Stimulated activated CD4-positive, alpha-beta T cell treated with anti-CD3 and anti-CD28 coated beads, Interleukin-2, amount 100 ng/mL, for 24 hours (primary cell): ENCODE measurements at regions not wholly inside any gene's neighbourhood (a gene's known extent, or its start where the extent isn't known, plus 50 kb on each side); places are given as distances from the start of the nearest gene placed in this dataset.

Experiments
- DNase-seq, 2 donors: peaks; one replicate each; pipeline ENCODE4 v3.0.0-alpha.2; 2020

DNA sequence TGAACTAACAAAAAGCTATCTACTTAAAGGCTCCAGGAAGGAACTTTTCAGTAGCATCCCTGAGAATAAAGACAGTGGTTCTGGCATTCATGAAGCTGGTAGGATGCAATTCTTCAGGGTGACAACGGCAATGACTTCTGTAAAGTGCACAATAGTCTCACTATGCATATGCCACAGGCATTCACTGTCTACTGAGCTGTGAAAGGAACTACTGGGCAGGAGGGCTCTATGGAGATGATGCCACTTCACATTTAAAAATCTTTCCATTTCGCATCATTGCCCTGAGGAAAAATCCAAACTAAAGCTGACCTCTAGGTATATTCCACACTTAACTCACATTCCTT, 2020.6 kb upstream of the PCDH20 start:
- DNase-seq = no peak

DNA sequence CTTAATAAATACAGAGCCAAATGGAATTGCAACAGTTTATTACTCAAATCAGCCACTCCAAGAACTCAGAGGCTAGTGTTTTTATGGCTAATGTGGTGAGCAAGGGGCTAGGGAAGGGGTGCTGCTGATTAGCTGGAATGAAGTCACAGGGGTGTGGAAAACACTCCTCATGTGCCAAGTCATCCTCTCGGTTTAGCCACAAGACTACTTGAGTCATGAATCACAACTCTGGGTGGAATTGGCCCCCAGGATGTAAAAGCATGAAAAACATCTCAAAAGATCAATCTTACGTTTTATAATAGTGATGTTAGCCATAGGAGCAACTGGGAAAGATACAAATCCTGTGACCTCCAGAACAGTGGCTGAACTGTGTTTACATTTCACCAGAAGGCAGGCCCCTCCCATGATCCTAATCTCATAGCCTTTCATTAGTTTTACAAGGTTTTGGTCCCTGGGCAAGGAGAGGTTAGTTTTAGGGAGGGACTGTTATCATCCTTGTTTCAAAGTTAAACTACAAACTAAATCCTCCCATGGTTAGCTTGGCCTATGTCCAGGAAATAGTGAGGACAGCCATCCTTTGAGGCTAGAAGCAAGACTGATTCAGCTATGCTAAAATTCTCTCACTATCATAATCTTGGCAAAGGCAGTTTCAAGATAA, 2020.1 kb upstream of the PCDH20 start:
- no peak for DNase-seq

DNA sequence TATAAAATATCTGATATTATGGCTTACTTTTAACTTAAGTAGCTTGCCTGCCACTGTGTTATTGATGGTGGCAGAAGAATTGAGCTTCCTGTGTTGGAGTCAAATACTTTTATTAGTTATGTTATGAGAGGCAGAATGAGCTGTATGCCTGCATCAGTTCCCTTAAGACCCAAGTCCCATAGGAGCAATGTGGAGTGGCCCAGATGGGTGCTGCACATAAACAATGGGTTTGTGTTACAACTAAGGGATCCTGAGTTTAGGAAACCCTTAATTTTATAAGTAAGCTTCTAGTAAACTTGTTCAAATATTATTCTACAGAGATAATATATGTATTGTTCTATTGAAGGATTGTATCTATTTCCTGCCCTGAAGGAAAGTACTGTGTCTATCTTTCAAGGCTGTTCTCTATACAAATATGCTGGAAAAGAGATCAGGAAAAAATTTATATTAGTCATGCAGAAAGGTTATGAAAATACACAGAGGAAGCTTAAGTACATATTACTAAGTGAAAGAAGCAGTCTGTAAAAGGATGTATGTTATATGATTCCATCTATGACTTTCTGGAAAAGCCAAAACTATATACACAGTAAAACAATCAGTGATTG, 2018.0 kb upstream of the PCDH20 start:
- DNase-seq = no peak

DNA sequence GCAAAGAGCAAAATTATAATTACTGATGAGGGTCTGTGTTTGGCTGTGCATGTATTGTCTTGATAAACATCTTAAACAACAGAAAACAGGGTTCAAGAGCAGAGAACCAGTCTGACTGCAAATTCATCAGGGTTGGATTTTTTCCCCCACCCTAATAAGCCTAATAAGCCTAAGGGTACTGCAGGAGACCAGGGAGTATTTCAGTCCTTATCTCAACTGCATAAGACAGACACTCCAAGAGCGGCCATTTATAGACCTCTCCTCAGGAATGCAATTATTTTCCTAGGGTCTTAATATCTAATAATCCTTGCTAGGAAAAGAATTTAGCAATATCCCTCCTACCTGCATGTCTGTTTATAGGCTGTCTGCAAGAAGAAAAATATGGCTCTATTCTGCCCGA, 2011.5 kb upstream of the PCDH20 start:
- no peak for DNase-seq

DNA sequence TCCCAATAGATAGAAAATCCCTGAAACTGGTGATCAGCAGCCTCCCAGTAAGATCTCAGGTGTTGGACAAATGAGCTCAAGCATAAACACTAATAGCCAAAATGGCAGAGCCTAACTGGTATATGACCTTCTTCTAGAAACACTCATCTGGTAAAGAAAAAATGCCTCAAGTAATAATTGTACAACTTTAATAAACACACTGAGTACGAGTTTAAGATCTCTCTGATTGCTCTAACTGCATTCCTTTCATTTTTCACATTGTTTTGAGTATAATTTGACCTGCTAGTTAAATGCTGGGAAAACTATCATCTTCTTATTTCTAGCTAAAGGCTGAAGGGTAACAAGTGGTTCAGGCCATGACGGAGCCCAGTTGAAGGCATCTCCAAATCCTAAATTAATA, 2009.5 kb upstream of the PCDH20 start:
- DNase-seq = no peak

DNA sequence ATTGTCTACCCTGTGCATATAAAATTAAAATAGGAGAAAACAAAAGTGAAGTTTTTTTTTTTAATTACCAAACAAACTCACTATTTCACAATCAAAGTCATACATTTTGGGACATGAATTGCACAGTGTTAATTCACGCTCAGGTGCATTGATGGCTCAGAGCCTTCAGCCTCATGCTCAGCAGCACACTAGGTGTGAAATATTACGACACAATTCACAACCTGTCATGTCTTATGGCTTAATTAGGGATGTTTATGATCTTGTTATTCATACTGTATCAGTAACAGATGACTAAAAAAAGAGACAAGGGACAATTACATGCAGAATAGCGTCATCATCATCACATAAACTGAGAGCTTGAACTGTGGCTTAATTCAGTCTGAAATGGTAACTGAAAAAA, 2005.5 kb upstream of the PCDH20 start:
- no peak for DNase-seq

DNA sequence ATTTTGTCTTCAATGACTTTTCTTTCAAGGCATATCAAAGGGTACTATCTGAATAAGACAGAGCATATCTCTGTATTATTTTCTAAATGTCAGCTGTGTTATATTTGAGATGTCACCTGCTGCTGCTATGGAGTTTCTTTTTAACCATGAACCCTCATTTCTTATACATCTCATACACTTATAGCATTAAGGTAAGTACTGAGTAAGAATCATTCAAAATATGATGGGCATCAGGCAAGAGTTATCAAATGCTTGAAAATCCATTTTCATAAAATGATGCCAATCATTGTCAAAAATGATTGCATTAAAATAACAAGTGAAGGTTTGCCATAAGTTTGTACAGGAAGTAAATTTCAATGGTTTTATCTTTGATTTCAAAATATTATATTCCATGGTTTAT, 2005.0 kb upstream of the PCDH20 start:
- DNase-seq = no peak

DNA sequence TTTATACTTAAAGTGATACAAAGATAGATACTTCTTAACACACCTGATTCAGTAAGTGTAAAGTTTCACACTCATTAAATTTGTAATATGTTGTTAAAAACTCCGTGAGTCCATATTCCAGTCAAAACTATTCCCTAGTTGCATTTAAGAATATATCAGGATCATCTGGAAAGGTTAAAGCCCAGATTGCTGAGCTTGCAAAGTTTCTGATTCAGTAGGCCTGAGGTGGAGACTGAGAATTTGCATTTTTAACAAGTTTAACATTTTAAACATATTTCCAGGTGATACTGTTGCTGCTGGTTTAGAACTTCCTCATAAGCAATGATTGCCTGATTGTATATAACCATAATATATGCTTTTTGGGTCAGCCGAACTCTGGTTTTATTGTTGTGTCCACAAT, 1998.6 kb upstream of the PCDH20 start:
- no peak for DNase-seq

DNA sequence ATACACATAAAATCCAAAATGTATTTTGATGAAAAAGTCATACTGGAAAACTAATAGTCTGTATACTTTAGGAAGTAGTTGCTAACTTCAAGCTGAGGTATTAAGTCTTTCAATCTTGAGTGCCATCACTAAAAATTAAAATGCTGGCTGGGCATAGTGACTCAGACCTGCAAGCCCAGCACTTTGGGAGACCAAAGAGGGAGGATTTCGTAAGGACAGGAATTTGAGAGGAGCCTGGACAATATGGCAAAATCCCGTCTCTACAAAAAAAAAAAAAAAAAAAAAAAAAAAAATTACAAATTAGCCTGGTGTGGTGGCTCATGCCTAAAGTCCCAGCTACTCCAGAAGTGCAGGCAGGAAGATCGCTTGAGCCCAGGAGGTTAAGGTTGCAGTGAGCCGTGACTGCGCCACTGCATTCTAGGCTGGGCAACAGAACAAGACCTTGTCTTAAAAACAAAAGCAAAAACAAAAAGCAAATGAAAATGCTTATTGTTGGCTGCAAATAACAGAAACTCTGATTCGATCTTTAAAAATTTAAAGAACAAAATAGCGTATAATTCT, 1994.2 kb upstream of the PCDH20 start:
- DNase-seq = no peak

DNA sequence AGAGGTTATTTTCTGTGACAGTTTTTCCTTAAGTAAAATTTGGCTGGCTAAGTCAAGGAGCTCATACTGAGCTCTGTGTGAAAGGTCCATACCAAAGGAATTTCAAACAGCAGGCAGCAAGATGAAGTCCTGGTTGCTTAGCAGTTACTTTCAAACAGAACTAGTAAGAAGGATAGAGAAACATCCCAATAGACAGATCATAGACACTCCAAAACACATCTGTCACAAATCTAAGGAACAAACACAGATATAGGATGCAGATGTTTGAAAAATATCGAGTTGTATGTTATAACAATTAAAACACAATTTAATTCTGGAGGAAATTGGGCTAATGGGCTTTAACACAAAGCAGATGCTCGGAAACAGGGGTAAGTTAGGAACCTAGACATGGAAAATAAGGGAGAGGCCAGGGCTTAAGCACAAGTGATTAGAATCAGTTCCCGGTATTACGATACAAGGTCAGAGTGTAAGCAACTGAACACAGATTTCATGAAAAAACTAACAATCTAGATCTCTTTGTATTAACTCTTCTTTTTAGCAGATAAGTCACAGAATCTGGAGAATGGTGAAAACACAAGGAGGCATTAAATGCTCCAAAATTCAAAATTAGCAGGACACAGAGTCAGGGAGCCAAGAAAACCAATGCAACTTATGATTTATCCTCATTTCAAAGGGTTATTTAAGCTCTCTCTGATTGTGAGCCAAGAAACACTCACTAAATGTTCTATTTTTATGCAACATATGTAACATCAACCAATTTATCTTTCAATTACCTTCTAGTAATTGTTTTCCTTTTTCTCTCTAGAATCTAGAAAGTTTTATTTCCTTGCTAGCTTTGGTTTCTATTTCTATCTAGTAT, 1992.9 kb upstream of the PCDH20 start:
- DNase-seq = no peak

DNA sequence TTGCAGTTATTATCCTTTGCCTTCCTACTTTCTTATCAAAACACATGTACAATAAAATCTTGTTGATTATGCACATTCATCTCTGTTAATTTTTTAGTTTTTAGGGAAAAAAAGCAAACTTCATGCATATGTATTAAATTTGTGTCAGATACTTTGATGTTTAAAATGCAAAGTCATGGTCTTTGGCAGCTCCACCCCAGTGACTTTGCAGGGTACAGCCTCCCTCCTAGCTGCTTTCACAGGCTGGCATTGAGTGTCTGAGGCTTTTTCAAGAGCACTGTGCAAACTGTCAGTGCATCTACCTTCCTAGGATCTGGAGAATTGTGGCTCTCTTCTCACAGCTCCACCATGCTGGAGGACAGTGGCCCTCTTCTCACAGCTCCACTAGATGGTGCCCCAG, 1988.1 kb upstream of the PCDH20 start:
- no peak for DNase-seq

DNA sequence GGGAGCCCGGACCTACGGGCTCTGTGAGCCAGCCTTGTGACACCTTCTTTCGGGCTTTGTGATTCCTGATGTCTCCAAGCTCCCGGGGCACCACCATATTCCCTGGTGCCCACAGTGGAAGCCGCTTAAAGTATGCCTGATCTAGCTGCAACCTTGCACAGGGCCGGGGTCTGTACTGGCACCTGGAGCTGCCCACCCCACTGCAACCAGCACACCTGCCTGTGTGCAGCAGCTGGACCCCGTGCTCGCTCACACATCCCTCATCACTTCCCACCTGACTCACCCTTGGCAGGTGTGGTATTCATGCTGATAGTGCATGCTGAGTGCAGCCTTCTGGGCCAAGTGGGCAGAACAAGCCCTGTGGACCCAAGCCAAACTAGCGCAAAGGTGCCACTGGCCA, 1981.1 kb upstream of the PCDH20 start:
- DNase-seq = no peak

DNA sequence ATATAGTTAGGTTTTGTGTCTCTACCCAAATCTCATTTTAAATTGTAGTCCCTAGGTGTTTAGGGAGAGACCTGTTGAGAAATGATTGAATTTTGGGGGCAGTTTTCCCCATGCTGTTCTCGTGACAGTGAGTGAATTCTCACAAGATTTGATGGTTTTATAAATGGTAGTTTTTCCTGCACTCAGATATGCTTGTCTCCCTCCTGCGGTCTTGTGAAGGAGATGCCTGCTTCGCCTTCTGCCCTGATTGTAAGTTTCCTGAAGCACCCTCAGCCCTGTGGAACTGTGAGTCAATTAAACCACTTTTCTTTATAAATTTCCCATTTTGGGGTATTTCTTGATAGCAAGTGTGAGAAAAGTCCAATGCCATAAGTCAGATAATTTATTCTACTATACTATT, 1977.5 kb upstream of the PCDH20 start:
- no peak for DNase-seq

DNA sequence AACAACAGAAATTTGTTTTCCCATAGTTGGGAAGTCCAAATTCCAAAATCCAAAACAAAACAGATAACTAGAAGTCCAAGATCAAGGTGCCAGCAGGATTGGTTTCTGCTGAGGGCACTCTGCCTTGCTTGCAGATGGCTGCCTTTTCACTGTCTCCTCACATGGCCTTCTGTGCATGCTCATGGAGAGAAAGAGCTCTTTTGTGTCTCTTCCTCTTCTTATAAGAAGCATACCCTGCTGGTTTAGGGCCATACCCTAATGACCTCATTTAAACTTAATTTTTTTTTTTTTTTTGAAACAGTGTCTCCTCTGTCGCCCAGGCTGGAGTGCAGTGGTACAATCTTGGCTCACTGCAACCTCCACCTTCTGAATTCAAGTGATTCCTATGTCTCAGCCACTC, 1974.1 kb upstream of the PCDH20 start:
- no peak for DNase-seq

DNA sequence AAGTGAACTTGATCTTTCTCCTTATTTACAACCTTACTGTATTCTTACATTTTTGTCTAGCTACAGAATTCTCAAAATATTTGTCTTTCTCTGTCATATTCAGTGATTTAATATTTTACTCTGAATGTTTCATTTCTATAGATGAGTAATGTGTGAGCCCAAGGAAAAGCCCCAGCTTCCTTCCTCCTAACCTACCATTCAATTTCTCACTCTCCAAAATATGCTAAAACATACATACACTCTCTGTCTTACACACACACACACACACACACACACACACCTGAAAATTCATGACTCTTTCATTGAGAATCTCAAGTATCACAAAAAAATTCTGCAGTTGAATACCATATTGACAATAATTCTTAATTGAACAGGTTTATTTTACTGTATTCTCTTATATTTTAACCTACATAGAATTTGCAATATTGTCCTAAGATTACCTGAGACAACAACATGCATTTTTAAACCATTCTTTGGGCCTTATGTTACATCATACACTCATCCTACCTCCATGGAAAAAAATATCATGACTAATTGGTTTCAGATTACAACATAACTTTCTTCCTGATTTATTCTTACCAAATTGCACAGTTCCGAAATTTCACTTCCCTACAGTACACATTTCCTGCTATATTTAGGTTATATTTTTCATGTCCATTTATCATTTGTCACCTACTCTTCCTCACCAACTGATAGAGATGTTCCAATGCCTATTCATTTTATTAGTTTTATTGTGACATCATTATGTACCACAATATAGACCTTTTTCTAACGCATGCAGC, 1965.6 kb upstream of the PCDH20 start:
- no peak for DNase-seq

DNA sequence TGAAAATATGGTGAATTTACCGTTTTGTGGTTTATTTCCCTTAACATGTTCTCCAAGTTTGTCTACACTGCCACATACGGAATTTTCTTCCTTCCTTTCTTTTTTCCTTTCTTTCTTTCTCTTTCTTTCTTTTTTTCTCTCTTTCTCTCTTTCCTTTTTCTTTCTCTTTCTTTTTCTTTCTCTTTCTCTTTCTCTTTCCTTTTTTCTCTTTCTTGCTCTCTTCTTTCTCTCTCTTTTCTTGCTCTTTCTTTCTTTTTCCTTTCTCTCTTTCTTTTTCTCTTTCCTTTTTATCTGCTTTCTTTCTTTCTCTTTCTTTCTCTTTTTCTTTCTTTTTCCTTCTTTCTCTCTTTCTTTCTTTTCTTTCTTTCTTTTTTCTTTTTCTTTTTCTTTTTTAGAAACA, 1962.3 kb upstream of the PCDH20 start:
- no peak for DNase-seq

DNA sequence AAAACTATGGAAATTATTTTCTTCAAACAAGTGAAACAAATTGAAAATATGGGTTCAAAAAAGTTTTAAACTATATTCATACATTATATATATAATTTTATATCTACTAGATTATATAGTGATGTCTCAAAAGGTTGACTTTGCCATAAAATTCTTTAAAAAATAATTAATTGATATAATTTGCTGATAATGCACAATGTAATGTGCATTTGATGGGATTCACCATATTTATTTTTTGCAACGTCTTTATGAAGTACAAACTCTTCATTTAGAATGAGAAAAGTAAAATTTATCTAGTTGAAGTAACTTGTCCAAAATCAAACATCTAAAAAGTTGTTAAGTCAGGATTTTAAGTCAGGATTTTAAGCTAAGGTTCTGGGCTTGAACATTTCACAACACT, 1954.5 kb upstream of the PCDH20 start:
- DNase-seq = no peak

DNA sequence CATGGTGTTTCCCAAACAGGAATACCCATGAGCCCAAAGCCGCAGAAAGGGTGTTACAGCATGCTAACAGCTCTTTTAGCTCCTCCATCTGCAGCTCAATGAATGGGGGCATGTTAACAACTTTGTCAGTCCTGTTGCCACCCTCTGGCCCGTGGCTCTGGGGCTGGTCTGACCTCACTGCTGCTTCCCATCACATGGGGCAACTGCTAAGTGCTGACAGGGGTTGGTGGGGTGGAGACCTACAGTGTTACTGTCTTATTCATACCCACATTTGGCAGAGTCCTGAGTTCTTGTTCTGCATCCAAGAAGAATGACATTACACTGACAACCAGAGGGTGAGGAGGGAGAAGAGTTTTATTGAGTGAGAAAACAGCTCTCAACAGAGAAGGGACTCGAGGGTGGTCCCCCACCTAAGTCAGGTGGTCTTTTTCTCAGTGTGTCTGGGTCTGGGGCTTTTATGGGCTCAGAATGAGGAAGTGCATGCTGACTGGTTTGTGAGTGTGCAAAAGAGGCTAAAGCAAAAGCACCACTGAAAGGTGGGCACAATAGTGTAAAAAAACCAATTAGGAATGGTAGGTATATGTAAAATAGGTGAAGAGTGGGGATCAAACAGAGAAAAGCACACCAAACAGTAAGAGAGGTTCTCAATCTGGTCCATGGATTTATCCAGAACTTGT, 1952.0 kb upstream of the PCDH20 start:
- DNase-seq = no peak

DNA sequence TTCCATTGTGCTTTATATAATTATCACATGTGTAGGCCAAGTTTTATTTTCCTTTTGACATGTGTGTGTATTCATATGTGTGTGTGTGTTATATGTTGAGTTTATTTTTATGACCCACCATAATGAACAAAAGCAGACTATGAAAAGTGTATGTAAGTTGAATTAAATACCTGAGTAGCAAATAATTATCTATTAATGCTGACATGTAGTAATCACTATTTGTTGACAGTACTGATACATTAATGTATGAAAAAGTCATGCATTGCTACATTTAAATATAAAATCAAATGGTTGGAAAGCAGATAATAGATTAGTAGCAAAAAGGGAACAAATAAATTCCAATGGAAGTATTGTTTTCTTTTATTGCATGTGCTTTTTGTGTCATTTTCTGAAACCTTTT, 1948.5 kb upstream of the PCDH20 start:
- DNase-seq = no peak

DNA sequence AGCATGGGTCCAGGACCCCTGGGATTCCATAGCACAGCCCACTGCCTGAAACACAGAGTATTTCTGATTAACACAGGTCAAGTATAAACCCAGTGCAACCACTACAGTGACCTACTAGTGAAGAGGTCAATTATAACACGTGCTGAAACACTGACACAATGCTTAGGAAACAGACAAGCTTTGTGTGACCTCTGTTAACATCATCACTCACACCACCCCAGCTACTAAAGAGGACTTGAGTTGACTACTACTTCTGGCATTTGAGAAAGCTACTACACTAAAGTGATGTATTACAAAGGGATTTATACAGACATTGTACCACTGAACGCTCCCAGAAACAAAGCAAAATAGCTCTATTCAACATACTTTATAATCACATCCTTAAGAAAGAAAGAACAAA, 1935.9 kb upstream of the PCDH20 start:
- no peak for DNase-seq

DNA sequence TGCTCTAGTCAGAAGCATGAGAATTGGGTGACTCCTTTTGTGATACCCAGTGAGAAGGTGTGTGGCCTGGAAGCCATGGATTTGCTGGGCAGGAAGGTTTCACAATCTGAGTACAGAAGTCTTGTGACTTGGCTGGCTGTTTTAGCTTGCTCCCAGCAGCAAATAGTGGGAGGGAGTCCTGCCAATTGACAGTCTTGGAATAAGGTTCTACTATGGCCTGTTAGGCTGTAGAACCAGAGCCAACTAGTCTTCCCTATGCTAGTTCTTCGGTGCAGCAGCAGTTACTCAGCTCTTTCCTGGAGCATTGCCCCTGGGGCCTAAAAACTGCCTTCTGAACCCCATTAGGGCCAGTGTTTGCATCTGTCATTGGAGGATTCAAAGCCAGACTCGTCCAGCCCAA, 1935.4 kb upstream of the PCDH20 start:
- no peak for DNase-seq

DNA sequence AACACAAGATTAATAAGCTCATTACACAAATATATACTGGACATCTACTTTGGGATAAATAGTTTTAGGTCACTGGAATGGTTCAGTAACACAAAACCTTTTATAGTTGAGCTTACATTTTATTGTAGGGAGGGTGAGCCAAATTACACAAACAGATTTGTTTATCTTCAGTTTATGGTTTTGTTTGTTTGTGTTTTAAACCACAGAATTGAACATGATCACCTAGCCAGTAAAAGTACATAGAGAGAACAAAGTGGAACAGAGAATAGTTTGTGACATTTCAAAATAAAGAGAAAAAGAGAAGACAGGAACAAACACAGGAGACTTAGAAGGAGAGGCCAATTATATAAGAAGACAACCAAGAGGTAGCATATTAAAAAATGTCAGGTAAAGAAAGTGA, 1930.2 kb upstream of the PCDH20 start:
- no peak for DNase-seq

DNA sequence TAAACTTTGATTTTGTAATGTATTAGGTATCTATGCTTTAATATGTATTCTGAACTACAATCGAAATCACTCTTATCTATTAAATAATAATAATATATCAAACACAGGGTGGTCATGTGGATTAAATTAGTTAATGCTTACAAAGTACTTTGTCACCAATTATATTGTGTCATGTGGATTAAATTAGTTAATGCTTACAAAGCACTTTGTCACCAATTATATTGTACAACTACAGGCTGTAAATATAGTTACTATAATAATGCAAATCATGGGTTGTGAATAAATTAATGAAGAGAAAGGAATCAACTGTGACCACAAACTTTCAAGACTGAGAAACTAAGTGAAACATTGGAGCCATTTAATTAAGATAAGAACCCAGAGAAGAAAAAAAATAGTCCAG, 1929.1 kb upstream of the PCDH20 start:
- no peak for DNase-seq
